Activated T-cell treated with anti-CD3 and anti-CD28 coated beads, Interleukin-2, amount 50 U/mL, for 72 hours (primary cell): ENCODE measurements at regions not wholly inside any gene's neighbourhood (a gene's known extent, or its start where the extent isn't known, plus 50 kb on each side); places are given as distances from the start of the nearest gene placed in this dataset.

ENCODE experiments used
- ATAC-seq, 2 donors: fragments of 150-1000 bp; cut with Tn5 transposase; replicated peaks in 1 of 2; 2 replicates each; pipeline ENCODE4 v1.10.0; 2021; ENCODE audit warnings: moderate library complexity in 2 of 2, mild to moderate bottlenecking in 1 of 2
- DNase-seq, 2 donors: peaks; one replicate each; pipeline ENCODE4 v3.0.0; 2021 to 2022; ENCODE audit warnings: mixed read lengths in 1 of 2
- H3K27ac Mint-ChIP-seq: one replicate; pipeline ENCODE4 v1.8.0; 2022; ENCODE audit warnings: mild to moderate bottlenecking, moderate library complexity, mixed read lengths
- H3K27me3 Mint-ChIP-seq: one replicate; pipeline ENCODE4 v1.8.0; 2022; ENCODE audit warnings: low read depth, mixed read lengths
- H3K36me3 Mint-ChIP-seq, 2 donors: one replicate each; pipeline ENCODE4 v1.8.0; 2022; ENCODE audit warnings: mixed read lengths in 2 of 2, mild to moderate bottlenecking in 1 of 2; ENCODE audit not compliant: insufficient read depth in 2 of 2
- H3K4me1 Mint-ChIP-seq: one replicate; pipeline ENCODE4 v1.8.0; 2022; ENCODE audit warnings: low read depth, mixed read lengths
- H3K4me3 Mint-ChIP-seq, 2 donors: one replicate each; pipeline ENCODE4 v1.8.0; 2022; ENCODE audit warnings: mild to moderate bottlenecking in 2 of 2, mixed read lengths in 2 of 2, moderate library complexity in 2 of 2
- H3K9me3 Mint-ChIP-seq, 2 donors: one replicate each; pipeline ENCODE4 v1.8.0; 2022; ENCODE audit warnings: mixed read lengths in 2 of 2

GRCh38 chr6:100944644-100945043, 63.5 kb upstream of the ASCC3 start:
- Mint-ChIP-seq H3K4me3 (no peak overlapping the region), H3K4me1 (no peaks in the 10 kb centered on the region), H3K27ac (no peak overlapping the region), H3K36me3 (peaks cover 0 to 2% of the 10 kb centered on the region in 2 donors), H3K27me3 (peaks cover 8% of the 10 kb centered on the region), H3K9me3 (peaks cover 0 to 4% of the 10 kb centered on the region in 2 donors)
- DNase-seq, result no peak
- no peak for ATAC-seq

DNA sequence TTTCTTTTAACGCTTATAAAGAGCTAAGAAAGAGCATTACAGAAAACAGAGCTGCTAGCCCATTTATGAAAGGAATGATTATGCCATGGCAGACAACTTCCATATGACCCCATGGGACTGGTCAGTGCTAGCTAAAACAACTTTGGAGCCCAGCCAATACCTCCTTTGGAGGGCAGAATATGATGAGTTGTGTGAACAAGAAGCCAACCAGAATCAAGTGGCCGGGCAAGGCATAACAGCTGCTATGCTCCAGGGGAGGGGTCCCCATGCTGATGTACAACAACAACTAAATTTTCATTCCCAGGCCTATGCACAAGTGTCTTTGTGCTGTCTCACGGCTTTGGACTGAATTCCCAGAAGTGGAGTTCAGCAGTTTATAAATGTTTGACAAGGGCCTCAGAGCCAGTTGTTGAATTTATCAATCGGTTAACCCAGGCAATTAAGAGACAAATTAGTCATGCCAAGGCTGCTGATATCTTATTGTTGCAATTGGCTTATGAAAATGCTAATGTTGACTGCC, 65.0 kb upstream of the ASCC3 start:
- ATAC-seq (no peak), DNase-seq (no peak)
- no peak overlapping the region for H3K27ac Mint-ChIP-seq
- H3K36me3 Mint-ChIP-seq, result no peaks in the 10 kb centered on the region
- no peaks in the 10 kb centered on the region for H3K4me1 Mint-ChIP-seq
- H3K4me3 Mint-ChIP-seq, result no peak overlapping the region
- H3K9me3 Mint-ChIP-seq, result peaks cover 0 to 4% of the 10 kb centered on the region in 2 donors
- peaks cover 8% of the 10 kb centered on the region for H3K27me3 Mint-ChIP-seq

- no peak for DNase-seq
- peaks cover 8% of the 10 kb centered on the region for H3K27me3 Mint-ChIP-seq
- no peak for ATAC-seq
- H3K4me1 Mint-ChIP-seq, result no peaks in the 10 kb centered on the region
- H3K4me3 Mint-ChIP-seq, result no peak overlapping the region
- no peak overlapping the region for H3K27ac Mint-ChIP-seq
- no peaks in the 10 kb centered on the region for H3K36me3 Mint-ChIP-seq
- H3K9me3 Mint-ChIP-seq, result peaks cover 0 to 4% of the 10 kb centered on the region in 2 donors
These were observed 65.6 kb upstream of the ASCC3 start for GRCh38 chr6:100946711-100947110.

- DNase-seq (no peak), ATAC-seq (no peak)
- Mint-ChIP-seq H3K27me3 (peaks cover 8% of the 10 kb centered on the region), H3K36me3 (no peaks in the 10 kb centered on the region), H3K9me3 (peaks cover 0 to 3% of the 10 kb centered on the region in 2 donors), H3K4me1 (no peaks in the 10 kb centered on the region), H3K4me3 (no peak overlapping the region), H3K27ac (no peak overlapping the region)
These were observed 67.4 kb upstream of the ASCC3 start for GRCh38 chr6:100948381-100949133.

DNA sequence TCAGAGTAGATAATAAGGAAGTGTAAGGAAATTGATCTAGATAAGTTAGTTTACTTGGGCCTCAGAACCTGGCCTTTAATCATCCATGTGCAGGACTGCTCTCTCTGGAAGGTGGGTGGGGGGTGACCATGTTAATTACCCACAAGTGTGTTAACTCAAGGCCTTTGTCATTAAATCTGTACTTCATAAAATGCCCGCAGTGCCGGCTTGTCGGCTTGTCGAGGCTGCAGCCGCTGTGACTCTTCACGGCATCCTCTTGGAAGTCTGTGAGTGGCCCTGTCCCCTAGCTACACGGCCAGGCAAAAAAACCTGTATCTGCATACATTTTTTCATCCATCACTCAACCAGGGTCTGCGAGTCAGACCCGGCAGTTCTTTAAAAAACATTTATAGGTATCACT, 70.9 kb upstream of the ASCC3 start:
- no peaks in the 10 kb centered on the region for H3K4me1 Mint-ChIP-seq
- no peak for ATAC-seq
- no peaks in the 10 kb centered on the region for H3K27me3 Mint-ChIP-seq

DNA sequence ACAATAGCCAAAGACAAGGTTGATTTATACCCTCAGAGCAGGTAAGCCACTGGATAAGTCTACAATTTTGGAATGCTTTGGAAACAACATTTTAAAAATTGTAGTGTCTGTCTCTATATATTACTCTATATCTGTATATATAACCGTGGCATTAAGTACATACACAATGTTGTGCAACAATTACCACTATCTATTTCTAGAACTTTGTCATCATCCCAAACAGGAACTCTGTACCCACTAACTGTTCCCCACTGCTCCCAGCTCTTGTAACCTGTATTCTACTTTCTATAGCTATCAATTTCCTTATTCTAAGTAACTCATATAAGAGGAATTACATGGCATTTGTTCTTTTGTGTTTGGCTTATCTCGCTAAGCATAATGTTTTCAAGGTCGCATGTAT, 78.2 kb upstream of the ASCC3 start:
- DNase-seq (no peak), ATAC-seq (no peak)
- Mint-ChIP-seq H3K27me3 (peaks cover 13% of the 10 kb centered on the region), H3K4me3 (no peak overlapping the region), H3K36me3 (no peaks in the 10 kb centered on the region), H3K9me3 (no peaks in the 10 kb centered on the region), H3K27ac (no peak overlapping the region), H3K4me1 (no peaks in the 10 kb centered on the region)

More for the DNA sequence above, 70.9 kb upstream of the ASCC3 start:
- H3K27ac Mint-ChIP-seq, result no peak overlapping the region
- H3K36me3 Mint-ChIP-seq, result no peaks in the 10 kb centered on the region
- H3K9me3 Mint-ChIP-seq, result peaks cover 0 to 3% of the 10 kb centered on the region in 2 donors
- H3K4me3 Mint-ChIP-seq, result no peak overlapping the region
- no peak for DNase-seq

- Mint-ChIP-seq H3K4me1 (no peaks in the 10 kb centered on the region), H3K27me3 (peaks cover 13% of the 10 kb centered on the region), H3K36me3 (no peaks in the 10 kb centered on the region), H3K9me3 (no peaks in the 10 kb centered on the region), H3K27ac (no peak overlapping the region), H3K4me3 (no peak overlapping the region)
- no peak for ATAC-seq
- no peak for DNase-seq
These were observed 81.3 kb upstream of the ASCC3 start for GRCh38 chr6:100962466-100962865.

GRCh38 chr6:100965067-100965466, 83.9 kb upstream of the ASCC3 start:
- Mint-ChIP-seq H3K27me3 (peaks cover 13% of the 10 kb centered on the region), H3K9me3 (peaks cover 0 to 5% of the 10 kb centered on the region in 2 donors), H3K36me3 (peaks cover 2% of the 10 kb centered on the region in 2 donors), H3K4me3 (no peak overlapping the region), H3K4me1 (no peaks in the 10 kb centered on the region), H3K27ac (no peak overlapping the region)
- ATAC-seq, result no peak
- no peak for DNase-seq

DNA sequence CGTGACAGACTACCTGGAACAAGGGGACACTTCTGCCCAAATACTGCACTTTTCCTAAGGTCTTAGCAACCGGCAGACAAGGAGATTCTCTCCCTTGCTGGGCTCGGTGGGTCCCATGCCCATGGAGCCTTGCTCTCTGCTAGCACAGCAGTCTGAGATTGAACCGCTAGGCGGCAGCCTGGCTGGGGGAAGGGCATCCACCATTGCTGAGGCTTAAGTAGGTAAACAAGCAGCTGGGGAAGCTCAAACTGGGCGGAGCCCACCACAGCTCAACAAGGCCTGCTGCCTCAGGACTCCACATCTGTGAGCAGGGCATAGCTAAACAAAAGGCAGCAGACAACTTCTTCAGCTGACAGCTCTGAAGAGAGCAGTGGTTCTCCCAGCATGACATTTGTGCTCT, 87.8 kb upstream of the ASCC3 start:
- ATAC-seq, result no peak
- H3K27me3 Mint-ChIP-seq, result no peaks in the 10 kb centered on the region
- H3K36me3 Mint-ChIP-seq, result peaks cover 2% of the 10 kb centered on the region in 2 donors
- H3K27ac Mint-ChIP-seq, result no peak overlapping the region
- no peaks in the 10 kb centered on the region for H3K4me1 Mint-ChIP-seq
- H3K4me3 Mint-ChIP-seq, result no peak overlapping the region
- H3K9me3 Mint-ChIP-seq, result peaks cover 4 to 12% of the 10 kb centered on the region in 2 donors
- no peak for DNase-seq

DNA sequence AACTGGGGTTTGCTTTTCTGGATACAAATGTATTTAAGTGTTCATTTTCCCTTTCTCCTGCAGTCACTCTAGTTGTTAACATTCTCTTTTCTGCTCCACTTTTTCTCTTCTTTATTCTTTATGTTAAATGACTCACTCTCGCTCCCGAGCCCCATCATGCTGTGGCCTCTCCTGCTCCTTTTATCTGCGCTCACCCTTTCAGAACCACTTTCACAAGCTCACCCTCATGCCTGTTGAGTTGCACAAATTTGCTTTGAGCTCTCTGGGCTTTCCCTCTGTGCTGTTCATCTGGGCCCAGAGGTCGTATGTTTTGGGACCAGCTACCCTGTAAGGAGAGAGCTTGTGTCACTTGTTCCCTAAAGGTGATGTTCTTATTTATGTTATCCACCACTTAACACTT, 98.1 kb upstream of the ASCC3 start:
- DNase-seq, result no peak
- Mint-ChIP-seq H3K4me3 (no peak overlapping the region), H3K27me3 (no peaks in the 10 kb centered on the region), H3K9me3 (peaks cover 2 to 3% of the 10 kb centered on the region in 2 donors), H3K4me1 (no peaks in the 10 kb centered on the region), H3K36me3 (no peaks in the 10 kb centered on the region), H3K27ac (no peak overlapping the region)
- ATAC-seq, result no peak

DNA sequence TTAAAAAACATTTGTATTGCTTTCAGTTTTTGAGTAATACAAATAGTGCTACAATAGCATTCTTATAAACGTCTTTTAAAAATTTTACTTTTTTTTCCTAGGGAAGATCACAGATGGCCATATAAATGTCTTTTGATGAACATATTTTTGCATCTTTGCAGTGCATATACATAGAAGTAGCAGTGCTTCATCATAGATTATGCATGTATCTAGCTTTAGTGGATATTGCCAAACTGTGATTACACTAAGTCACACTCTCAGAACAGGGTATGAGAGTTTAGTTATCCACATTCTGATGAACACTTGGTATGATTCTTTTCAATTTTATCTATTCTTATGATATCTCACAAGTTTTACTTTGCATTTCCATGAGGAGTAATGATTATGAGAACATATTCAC, 99.8 kb upstream of the ASCC3 start:
- ATAC-seq (no peak), DNase-seq (no peak)
- H3K4me1 Mint-ChIP-seq, result no peaks in the 10 kb centered on the region
- no peak overlapping the region for H3K4me3 Mint-ChIP-seq
- H3K36me3 Mint-ChIP-seq, result no peaks in the 10 kb centered on the region
- H3K9me3 Mint-ChIP-seq, result no peaks in the 10 kb centered on the region
- H3K27me3 Mint-ChIP-seq, result no peaks in the 10 kb centered on the region
- no peak overlapping the region for H3K27ac Mint-ChIP-seq

GRCh38 chr6:100986921-100987320, 105.8 kb upstream of the ASCC3 start:
- Mint-ChIP-seq H3K4me1 (no peaks in the 10 kb centered on the region), H3K36me3 (no peaks in the 10 kb centered on the region), H3K4me3 (no peak overlapping the region), H3K9me3 (peaks cover 0 to 2% of the 10 kb centered on the region in 2 donors), H3K27me3 (no peaks in the 10 kb centered on the region), H3K27ac (no peak overlapping the region)
- ATAC-seq, result no peak
- DNase-seq, result no peak

GRCh38 chr6:100987556-100987955, 106.4 kb upstream of the ASCC3 start:
- H3K27me3 Mint-ChIP-seq, result no peaks in the 10 kb centered on the region
- no peak for DNase-seq

More at GRCh38 chr6:100987556-100987955, 106.4 kb upstream of the ASCC3 start:
- no peak for ATAC-seq
- Mint-ChIP-seq H3K36me3 (no peaks in the 10 kb centered on the region), H3K4me3 (no peak overlapping the region), H3K9me3 (peaks cover 0 to 3% of the 10 kb centered on the region in 2 donors), H3K27ac (no peak overlapping the region), H3K4me1 (no peaks in the 10 kb centered on the region)
